ENCODE measurements at regions not wholly inside any gene's neighbourhood (a gene's known extent, or its start where the extent isn't known, plus 50 kb on each side); places are given as distances from the start of the nearest gene placed in this dataset.

DNA sequence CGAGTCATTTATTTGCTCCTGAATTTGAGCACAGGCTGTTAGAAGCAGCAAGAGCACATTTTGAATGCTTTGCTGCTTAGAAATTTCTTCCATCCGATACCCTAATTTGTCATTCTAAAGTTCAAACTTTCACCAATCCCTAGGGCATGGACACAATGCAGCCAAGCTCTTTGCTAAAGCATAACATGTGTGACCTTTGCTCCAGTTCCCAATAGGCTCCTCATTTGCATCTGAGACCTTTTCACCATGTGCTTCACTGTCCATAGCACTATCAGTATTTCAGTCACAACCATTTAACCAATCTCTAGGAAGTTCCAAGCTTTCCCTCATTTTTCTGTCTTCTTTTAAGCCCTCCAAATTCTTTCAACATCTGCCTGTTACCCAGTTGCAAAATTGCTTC is 1333.1 kb downstream of the SI start:
- H3K36me3 ChIP-seq = no peaks in the 10 kb centered on the region
- H3K4me1 ChIP-seq = no peaks in the 10 kb centered on the region
- TF ChIP-seq, protein P1, sequence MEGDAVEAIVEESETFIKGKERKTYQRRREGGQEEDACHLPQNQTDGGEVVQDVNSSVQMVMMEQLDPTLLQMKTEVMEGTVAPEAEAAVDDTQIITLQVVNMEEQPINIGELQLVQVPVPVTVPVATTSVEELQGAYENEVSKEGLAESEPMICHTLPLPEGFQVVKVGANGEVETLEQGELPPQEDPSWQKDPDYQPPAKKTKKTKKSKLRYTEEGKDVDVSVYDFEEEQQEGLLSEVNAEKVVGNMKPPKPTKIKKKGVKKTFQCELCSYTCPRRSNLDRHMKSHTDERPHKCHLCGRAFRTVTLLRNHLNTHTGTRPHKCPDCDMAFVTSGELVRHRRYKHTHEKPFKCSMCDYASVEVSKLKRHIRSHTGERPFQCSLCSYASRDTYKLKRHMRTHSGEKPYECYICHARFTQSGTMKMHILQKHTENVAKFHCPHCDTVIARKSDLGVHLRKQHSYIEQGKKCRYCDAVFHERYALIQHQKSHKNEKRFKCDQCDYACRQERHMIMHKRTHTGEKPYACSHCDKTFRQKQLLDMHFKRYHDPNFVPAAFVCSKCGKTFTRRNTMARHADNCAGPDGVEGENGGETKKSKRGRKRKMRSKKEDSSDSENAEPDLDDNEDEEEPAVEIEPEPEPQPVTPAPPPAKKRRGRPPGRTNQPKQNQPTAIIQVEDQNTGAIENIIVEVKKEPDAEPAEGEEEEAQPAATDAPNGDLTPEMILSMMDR (IDR thresholded peaks at IDR 0.05; ENCODE audit: low read depth, low read length) = no peak
- H3K27me3 ChIP-seq = no peaks in the 10 kb centered on the region
- no peak for DNase-seq
- no peaks in the 10 kb centered on the region for H3K9me3 ChIP-seq
- H3K4me3 ChIP-seq (ENCODE audit: low read depth, low read length) = no peak overlapping the region

- H3K9me3 ChIP-seq = no peaks in the 10 kb centered on the region
- no peak overlapping the region for H3K4me3 ChIP-seq (ENCODE audit: low read depth, low read length)
- TF ChIP-seq, protein P1 (IDR thresholded peaks at IDR 0.05; ENCODE audit: low read depth, low read length) = no peak
These were observed 1342.9 kb downstream of the SI start for GRCh38 chr3:163735394-163735793.

GRCh38 chr3:163730684-163731083 is 1347.6 kb downstream of the SI start:
- TF ChIP-seq, protein P1 (IDR thresholded peaks at IDR 0.05; ENCODE audit: low read depth, low read length) = no peak
- no peak for DNase-seq
- Histone ChIP-seq H3K4me1 (no peaks in the 10 kb centered on the region), H3K36me3 (no peaks in the 10 kb centered on the region), H3K4me3 (ENCODE audit: low read depth, low read length) (no peak overlapping the region), H3K9me3 (no peaks in the 10 kb centered on the region), H3K27me3 (no peaks in the 10 kb centered on the region)

More at GRCh38 chr3:163735394-163735793, 1342.9 kb downstream of the SI start:
- H3K4me1 ChIP-seq = no peaks in the 10 kb centered on the region
- no peak for DNase-seq
- H3K27me3 ChIP-seq = no peaks in the 10 kb centered on the region
- H3K36me3 ChIP-seq = no peaks in the 10 kb centered on the region

GRCh38 chr3:163726125-163726524 is 1352.2 kb downstream of the SI start:
- no peak for DNase-seq
- Histone ChIP-seq H3K36me3 (no peaks in the 10 kb centered on the region), H3K27me3 (no peaks in the 10 kb centered on the region), H3K4me3 (ENCODE audit: low read depth, low read length) (no peak overlapping the region), H3K9me3 (no peaks in the 10 kb centered on the region), H3K4me1 (no peaks in the 10 kb centered on the region)
- TF ChIP-seq, protein P1 (IDR thresholded peaks at IDR 0.05; ENCODE audit: low read depth, low read length) = no peak

- H3K4me3 ChIP-seq (ENCODE audit: low read depth, low read length) = no peak overlapping the region
- H3K36me3 ChIP-seq = no peaks in the 10 kb centered on the region
- H3K4me1 ChIP-seq = no peaks in the 10 kb centered on the region
- DNase-seq = no peak
- H3K9me3 ChIP-seq = no peaks in the 10 kb centered on the region
- TF ChIP-seq, protein P1 (IDR thresholded peaks at IDR 0.05; ENCODE audit: low read depth, low read length) = no peak
- H3K27me3 ChIP-seq = no peaks in the 10 kb centered on the region
These were observed 1355.9 kb downstream of the SI start for GRCh38 chr3:163722405-163722804.

- no peaks in the 10 kb centered on the region for H3K4me1 ChIP-seq
- no peaks in the 10 kb centered on the region for H3K9me3 ChIP-seq
- no peaks in the 10 kb centered on the region for H3K36me3 ChIP-seq
- TF ChIP-seq, protein P1 (IDR thresholded peaks at IDR 0.05; ENCODE audit: low read depth, low read length) = no peak
- H3K4me3 ChIP-seq (ENCODE audit: low read depth, low read length) = no peak overlapping the region
- no peaks in the 10 kb centered on the region for H3K27me3 ChIP-seq
- no peak for DNase-seq
These were observed 1356.7 kb downstream of the SI start for GRCh38 chr3:163721596-163721995.

Measured in BE2C (cell line).